CD4-positive, alpha-beta T cell treated with Interleukin-4 for 4 hours (primary cell): ENCODE measurements at regions not wholly inside any gene's neighbourhood (a gene's known extent, or its start where the extent isn't known, plus 50 kb on each side); places are given as distances from the start of the nearest gene placed in this dataset.
"Not testable (repeated sequence)": the region's sequence is repeated elsewhere in the genome, so short reads cannot be mapped to it uniquely, and the experiment has no call there.

Experiments used
- DNase-seq: peaks from one replicate; pipeline ENCODE4 v3.0.0-alpha.2; 2020

GRCh38 chr3:197618408-197618807, 62.6 kb upstream of the BDH1 start:
- DNase-seq, result not testable (repeated sequence)

- no peak for DNase-seq
Measured at GRCh38 chr3:197615430-197615829, 59.7 kb upstream of the BDH1 start.

- not testable (repeated sequence) for DNase-seq
Measured at GRCh38 chr3:197614134-197614533, 58.4 kb upstream of the BDH1 start.

DNA sequence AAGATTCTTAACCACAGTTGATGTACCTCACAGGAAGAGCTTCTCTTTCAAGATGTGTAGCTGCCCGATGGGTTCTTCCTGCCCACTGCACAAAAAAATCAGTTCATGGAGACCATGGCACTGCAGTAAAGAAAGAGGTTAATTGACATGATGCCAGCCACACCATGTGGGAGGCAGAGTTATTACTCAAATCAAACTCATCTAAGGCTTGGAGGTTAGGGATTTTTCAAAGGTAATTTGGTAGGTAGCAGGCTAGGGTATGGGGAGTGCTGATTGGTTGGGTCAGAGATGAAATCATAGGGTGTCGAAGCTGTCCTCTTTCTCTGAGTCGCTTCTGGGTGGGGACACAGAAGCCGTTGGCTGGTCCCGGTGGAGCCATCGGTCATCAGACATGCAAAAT, 57.4 kb upstream of the BDH1 start:
- DNase-seq, result peak; percentile 49

GRCh38 chr3:197611255-197611654, 55.5 kb upstream of the BDH1 start:
- DNase-seq, result no peak

GRCh38 chr3:197606468-197606867, 50.7 kb upstream of the BDH1 start:
- no peak for DNase-seq
